CD4-positive, alpha-beta T cell treated with Interleukin-17A for 1 hour (primary cell): ENCODE measurements at regions not wholly inside any gene's neighbourhood (a gene's known extent, or its start where the extent isn't known, plus 50 kb on each side); places are given as distances from the start of the nearest gene placed in this dataset.
A peak's percentile ranks its signal among the peaks of the same experiment; 100 is the strongest.
"Not testable (repeated sequence)": the region's sequence is repeated elsewhere in the genome, so short reads cannot be mapped to it uniquely, and the experiment has no call there.

Source experiments
- DNase-seq: peaks from one replicate; pipeline ENCODE4 v3.0.0-alpha.2; 2020

- DNase-seq, result no peak
These were observed 110.7 kb upstream of the GZMB start for GRCh38 chr14:24744641-24745040.

GRCh38 chr14:24741871-24742270 lies 107.9 kb upstream of the GZMB start:
- no peak for DNase-seq

- no peak for DNase-seq
These were observed 102.1 kb upstream of the GZMB start for GRCh38 chr14:24735984-24736630.

DNA sequence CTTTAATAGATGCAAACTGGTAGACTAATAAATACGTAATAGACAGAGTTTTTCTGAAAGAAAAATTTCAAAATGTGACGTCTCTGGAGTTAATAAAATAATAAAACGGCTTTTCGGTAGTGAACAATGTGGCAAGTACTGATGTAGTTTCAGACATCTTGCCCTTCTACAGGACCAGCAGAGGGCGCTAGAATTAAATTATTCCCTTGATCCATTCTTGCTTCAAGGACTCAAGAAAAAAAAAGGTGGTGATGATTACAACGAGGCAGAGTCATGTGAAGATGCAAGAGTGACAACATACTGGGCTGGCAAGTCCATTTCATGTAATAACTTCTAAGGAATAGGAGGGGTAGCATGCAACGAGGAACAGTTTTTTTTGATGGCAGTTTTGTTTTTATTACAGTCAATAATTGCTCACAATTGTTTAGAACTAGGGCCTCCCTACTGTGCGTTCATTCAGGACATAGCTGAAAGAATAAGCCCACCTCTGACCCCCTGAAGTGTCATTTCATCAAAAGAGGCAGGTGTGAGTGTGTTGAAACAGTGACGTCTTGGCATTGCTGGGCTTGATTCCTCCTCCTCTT lies 101.0 kb upstream of the GZMB start:
- DNase-seq, result peak; percentile 49

DNA sequence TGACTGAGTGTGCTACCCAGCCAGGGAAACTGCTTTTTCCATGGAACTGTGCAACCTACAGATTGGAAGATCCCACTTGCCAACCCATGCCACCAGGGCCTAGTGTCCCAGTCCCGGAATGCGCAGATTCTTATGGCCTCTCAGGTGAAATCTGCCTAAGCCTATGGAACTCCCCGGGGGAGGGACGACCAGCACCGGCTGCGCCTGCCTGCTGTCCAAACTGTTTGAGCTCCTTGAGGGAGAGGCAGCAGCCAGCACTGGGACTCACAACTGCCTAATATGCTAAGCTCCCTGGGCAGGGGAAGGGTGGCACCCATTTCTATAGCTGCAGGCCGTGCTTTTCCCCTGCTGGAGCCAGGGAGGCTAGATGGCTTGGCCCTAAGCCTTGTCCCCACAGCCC lies 92.5 kb upstream of the GZMB start:
- no peak for DNase-seq

GRCh38 chr14:24725311-24725710 lies 91.3 kb upstream of the GZMB start:
- DNase-seq, result no peak

- no peak for DNase-seq
These were observed 87.8 kb upstream of the GZMB start for GRCh38 chr14:24721775-24722174.

GRCh38 chr14:24715239-24715638 lies 81.2 kb upstream of the GZMB start:
- no peak for DNase-seq

- DNase-seq, result no peak
These were observed 79.4 kb upstream of the GZMB start for GRCh38 chr14:24713404-24713803.

DNA sequence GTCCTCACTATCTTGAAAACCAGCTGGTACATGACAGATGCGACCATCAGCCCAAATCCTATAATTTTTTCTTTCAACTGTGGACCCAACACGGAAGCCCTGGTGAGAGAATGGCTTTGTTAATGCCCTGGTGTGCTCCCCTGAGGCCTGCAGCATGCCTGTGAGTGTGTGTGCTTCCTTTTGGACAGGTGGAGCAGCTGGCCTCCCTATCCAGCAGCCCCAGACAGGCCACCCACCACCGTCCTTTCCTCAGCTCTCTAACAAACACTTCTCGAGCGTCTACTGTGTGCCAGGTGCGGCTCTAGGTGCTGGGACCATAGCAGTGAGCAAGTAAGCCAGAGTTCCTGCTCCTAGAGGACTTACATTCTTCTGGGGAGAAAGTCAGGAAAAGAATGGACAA lies 78.9 kb upstream of the GZMB start:
- DNase-seq, result no peak

GRCh38 chr14:24712374-24712773 lies 78.4 kb upstream of the GZMB start:
- DNase-seq, result no peak

- DNase-seq, result peak; percentile 72
These were observed 76.6 kb upstream of the GZMB start for GRCh38 chr14:24710403-24711112.

DNA sequence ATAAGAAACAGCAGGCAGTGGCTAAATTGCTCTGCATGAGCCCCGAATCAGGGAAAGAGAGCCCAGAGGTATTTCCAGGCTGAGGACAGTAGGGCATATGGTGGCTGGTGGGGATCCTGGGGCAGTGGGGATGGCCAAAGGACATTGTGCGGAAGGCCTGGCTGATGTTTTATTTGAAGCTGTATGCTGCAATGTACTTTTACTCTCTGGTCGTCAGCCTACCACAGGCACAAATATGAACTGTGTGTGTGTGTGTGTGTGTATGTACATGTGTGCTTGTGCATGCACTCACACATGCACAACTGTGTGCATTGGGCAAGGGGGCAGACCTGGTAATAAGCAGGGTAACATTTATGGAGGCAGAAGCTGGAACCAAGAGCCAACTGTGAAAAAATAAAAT lies 74.7 kb upstream of the GZMB start:
- DNase-seq, result no peak

DNA sequence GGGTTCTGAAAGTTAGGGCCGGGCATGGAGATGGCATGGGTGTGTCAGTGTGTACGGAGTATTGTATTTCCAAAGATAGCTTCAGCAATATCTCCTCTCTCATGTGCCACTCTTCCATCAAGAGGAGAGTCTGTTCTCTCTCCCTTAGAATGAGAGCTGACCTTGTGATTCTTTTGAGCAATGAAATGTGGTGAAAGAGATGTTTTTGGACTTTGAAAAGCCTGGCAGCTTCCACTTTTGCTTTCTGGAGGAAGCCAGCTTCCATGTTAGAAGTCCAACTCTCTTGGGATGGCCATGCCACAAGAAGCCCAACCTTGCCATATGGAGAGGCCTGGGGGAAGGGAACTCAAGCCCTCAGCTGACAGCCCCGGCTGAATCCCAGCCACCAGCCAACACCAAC lies 72.4 kb upstream of the GZMB start:
- DNase-seq, result no peak

GRCh38 chr14:24705840-24706239 lies 71.8 kb upstream of the GZMB start:
- no peak for DNase-seq

DNA sequence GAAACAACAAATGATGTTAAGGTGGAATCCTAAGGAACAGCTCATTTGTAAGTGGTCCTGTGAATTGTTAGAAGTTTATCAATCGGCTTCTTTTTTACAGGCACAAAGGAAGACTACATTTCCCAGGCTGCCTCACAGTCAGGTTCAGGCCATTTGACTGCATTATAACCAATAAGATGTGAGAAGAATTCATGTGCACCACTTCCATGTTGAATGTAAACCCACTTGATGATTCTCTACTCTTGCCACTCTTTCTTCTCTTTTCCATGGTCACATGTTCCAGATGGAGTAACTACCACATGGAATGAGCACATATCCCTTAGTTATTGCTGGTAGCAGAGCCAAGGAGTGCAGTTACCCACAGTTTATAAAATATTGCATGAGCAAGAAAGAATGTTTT lies 67.1 kb upstream of the GZMB start:
- no peak for DNase-seq

DNA sequence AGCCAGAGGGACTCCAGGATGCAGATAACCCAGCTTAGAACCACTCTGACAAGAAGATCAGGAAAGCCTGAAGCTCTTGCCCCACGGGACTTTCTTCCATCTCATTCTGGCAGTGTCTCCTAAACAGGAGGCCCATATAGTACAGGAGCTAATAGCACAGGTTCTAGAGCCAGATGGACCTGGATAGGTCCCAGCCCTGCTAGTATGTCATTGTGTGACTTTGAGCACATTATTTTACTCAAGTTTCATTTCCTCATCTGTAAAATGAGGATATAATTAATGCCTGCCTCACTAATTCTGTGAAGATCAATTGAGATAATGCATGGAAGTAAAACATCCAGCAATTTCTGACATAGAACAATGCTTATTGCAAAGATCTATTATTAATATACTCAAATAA lies 66.5 kb upstream of the GZMB start:
- DNase-seq, result no peak

DNA sequence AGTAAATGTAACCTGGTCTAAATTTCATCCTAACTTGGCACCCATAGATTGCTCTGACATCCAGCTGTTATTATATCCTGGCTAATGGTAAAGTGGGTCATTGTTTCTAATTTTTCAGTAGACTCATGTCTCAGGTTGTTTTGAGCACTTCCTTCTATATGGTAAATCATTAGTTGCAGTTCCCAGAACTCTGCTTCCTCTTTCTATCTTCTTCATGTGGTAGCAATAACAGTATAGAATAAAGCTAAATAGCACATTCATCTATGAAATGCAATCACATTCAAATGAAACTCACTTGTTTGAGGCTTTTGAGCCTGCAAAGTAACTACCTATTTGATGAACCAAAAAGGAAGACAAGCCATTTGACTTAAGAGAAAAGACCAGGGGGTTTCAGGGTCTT lies 65.1 kb upstream of the GZMB start:
- DNase-seq, result no peak

DNA sequence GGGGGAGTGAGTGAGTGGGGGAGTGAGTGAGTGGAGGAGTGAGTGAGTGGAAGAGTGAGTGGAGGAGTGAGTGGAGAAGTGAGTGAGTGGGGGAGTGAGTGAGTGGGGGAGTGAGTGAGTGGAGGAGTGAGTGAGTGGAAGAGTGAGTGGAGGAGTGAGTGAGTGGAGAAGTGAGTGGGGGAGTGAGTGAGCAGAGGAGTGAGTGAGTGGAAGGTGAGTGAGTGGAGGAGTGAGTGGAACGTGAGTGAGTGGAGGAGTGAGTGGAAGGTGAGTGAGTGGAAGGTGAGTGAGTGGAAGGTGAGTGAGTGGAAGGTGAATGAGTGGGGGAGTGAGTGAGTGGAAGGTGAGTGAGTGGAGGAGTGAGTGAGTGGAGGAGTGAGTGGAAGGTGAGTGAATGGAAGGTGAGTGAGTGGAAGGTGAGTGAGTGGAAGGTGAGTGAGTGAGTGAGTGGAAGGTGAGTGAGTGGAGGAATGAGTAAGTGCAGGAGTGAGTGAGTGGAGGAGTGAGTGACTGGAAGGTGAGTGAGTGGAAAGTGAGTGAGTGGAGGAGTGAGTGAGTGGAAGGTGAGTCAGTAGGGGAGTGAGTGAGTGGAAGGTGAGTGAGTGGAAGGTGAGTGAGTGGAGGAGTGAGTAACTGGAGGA lies 62.4 kb upstream of the GZMB start:
- DNase-seq, result not testable (repeated sequence)

GRCh38 chr14:24695265-24696241 lies 61.6 kb upstream of the GZMB start:
- DNase-seq, result peak; percentile 40

DNA sequence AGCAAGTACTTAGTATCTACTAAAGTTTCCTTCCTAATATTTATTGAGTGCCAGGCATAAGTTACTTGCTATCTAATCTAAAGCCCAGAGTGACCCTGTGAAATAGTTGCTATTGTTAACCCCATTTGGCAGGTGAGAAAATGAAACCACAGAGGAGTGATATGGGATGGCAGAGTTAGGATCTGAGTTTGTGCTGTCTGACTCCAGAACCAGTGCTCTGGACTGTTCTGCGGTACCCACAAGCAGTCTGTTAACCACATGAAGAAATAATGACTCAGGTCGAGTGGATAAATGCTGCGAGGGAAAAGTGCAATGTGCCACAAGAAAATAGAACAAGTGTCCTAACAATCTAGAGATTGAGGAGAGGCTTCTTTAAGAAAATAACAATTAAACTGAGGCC lies 60.7 kb upstream of the GZMB start:
- peak; percentile 35 for DNase-seq

- no peak for DNase-seq
These were observed 60.0 kb upstream of the GZMB start for GRCh38 chr14:24693983-24694382.

- DNase-seq, result no peak
These were observed 59.4 kb upstream of the GZMB start for GRCh38 chr14:24693353-24693737.
